HG03378 (cell line): ENCODE measurements at regions not wholly inside any gene's neighbourhood (a gene's known extent, or its start where the extent isn't known, plus 50 kb on each side); places are given as distances from the start of the nearest gene placed in this dataset.

Source experiments
- ATAC-seq: cut with Tn5 transposase; IDR thresholded peaks from one replicate; pipeline ENCODE4 v1.9.1; 2021; ENCODE audit warnings: mild to moderate bottlenecking, moderate library complexity; ENCODE audit not compliant: unreplicated experiment

DNA sequence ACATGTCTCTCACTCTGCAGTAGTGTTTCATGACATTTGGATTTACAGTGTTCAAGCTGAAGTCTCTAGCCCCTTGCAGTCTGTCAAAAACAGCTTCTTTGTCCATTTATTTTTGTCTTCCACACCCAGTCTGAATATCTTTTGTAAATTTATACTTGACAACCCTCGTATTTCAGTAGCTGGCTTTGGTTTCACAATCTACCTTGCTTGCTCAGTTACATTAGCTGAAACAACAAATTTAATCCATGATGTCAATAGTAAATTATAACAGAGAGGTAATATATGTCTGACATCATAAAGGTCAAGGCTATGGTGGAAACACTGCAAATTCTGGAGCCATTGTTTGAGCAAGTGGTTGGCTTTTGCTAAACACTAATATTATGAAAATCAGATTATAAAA lies 328.7 kb downstream of the MTX2 start:
- no peak for ATAC-seq

GRCh38 chr2:176598351-176598750 lies 329.1 kb downstream of the MTX2 start:
- no peak for ATAC-seq

DNA sequence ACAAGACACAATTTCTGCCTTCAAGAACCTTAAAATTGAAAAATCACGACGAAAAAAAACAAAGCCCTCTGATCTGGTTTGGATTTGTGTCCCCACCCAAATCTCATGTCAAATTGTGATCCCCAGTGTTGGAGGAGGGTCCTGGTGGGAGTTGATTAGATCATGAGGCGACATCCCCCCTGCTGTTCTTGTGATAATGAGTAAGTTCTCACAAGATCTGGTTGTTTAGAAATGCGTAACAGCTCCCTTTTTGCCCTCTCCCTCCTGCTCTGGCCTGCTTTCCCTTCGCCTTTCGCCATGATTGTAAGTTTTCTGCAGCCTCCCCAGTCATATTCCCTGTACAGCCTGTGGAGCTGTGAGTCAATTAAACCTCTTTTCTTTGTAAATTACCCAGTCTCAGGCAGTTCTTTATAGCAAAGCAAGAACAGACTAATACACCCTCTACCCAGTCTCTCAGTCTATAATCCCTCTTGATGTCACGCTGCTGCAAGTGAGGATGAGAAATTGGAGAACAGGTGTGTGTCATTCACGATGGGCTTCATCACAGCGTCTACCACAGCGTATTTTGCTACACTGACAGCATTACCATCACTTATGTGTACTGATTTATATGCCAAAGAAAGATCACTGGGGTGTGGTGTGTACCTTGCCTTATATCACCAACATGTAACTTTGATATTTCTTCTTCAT lies 330.7 kb downstream of the MTX2 start:
- no peak for ATAC-seq

DNA sequence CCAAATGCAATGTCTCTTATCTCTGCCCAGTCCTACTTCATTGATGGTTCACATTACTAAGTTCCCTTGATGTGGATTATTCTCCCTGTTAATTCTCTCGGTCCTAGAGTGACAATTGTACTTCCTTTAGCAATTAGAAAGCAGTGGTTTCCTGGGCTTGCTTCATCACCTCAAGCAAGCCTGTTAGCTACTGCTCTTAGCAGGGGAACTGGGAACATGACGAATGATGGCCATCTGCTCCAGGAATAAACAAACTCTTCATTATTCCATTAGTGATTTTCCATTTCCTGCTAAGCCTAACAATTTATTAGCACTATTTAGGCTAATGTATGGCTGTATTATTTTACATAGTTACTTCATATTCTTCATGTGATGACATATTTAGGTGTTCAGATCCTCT lies 331.8 kb downstream of the MTX2 start:
- no peak for ATAC-seq

GRCh38 chr2:176612036-176612435 lies 342.8 kb downstream of the MTX2 start:
- ATAC-seq = no peak

DNA sequence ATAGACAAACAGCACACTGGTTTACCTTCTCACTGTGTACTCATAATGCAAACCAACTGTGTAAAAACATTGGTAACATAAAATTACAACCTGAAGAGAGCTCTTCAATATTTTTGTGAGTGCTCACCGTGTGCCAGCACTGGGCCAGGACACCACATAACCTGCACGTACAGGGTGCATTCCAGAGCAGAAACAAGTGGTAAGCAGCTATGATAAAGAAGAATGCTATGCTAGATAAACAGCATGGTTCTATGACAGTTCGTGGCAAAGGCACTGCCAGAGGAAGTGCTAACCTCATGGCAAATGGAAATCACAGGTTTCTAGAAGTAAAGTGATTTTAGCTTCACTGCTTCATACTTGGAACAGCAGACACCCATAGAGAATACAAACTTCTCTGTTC lies 343.5 kb downstream of the MTX2 start:
- ATAC-seq = no peak

DNA sequence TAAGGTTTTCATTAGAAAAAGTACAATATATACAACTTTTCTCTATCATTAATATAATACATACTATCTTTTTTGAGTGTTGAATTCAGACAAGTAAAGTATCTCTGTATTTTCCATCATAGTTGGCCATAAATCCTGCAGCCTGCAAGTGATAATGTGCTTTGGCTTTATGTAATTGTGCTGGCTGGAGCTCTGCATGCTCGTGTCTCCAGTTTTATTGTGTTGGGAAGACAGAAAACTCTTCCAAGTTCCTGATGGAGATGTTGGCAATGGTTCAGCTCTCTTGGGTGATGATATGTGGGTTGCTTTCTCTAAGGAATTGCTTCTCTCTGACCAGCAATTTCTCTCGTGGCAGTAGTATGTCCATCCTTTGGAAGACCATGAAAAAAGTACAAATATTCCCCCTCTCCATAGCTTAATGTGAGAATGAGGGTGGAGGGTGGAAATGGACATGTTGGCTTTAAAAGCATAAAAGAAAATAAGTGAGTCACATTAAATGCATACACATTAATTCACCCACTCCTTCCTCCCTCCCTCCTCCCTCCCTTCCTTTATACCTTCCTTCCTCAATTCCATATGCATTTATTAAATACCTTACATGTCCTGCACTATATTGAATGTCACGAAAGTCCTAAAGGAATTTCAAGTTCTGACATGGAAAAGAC lies 344.2 kb downstream of the MTX2 start:
- ATAC-seq = no peak

DNA sequence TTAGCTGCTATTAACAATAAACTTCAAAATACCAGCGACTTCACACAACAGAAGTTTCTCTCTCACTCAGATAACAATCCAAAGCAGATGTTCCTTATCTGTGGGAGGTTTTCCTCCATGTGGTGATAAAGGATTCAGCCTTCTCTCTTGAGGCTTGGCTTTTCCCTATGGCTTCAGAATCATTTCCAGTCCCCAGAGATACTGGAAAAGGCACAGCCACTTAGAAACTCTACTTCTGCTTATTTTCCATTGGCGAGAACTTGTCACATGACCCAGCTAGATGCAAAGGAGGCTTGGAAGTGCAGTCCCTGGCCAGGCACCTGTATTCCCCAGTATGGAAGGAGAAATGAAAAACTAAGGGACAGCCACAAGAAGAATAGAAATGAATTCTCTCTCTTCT lies 344.8 kb downstream of the MTX2 start:
- ATAC-seq = no peak

DNA sequence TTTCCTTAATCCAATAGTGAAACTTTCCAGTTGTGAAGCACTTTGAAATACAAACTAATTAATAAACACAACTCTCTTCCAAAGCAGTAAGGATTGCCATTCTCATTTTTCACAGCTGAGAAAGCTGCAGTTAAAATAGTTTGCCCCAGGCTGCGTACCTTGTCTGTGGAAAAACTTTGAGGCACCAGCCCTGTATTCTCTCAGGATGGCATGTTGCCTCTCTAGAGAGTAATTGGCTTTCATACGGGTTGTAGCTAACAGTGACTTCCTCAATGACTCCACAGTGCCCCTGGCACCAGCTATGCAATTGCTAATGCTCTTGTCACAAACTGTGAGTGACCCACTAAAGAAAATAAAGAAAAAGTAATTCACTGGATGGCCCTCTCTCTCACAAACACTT lies 345.7 kb downstream of the MTX2 start:
- ATAC-seq = no peak

DNA sequence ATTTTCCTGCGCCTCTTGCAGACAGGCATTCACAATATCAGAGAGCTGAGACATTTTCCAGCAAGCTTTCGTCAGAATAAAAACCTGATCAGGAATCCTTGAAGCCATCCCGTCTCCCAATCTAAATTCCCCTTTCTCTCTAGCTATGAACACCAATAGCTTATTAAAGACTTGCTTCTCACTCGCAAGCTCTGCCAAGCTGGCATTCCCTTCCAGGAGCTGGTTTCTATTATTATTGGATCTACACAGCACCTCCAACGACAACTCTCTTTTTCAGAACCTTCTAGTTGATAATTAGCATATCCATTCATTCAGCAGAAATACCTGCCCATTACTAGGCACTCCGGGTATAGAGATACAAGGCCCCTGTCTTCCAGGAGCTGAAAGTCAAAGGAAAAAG lies 350.3 kb downstream of the MTX2 start:
- ATAC-seq = no peak

- ATAC-seq = no peak
These were observed 352.1 kb downstream of the MTX2 start for GRCh38 chr2:176621350-176621749.

- ATAC-seq = no peak
These were observed 353.6 kb downstream of the MTX2 start for GRCh38 chr2:176622792-176623191.

DNA sequence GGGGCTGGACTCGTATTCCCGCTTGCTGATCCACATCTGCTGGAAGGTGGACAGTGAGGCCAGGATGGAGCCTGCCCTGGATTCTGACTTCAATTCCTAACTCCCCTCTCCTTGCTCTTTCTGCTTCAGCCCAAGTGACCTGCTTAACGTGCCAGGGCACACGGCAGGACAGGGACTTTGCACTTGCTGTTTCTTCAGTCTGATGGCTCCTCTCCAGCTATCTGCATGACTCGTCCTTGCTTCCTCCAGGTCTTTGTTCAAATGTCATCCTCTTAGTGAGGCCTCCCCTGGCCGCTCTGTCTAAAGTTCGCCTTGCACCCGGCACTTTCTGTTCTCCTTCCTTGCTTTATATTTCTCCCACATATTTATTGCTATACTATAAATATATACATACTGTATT lies 357.6 kb downstream of the MTX2 start:
- ATAC-seq = no peak

DNA sequence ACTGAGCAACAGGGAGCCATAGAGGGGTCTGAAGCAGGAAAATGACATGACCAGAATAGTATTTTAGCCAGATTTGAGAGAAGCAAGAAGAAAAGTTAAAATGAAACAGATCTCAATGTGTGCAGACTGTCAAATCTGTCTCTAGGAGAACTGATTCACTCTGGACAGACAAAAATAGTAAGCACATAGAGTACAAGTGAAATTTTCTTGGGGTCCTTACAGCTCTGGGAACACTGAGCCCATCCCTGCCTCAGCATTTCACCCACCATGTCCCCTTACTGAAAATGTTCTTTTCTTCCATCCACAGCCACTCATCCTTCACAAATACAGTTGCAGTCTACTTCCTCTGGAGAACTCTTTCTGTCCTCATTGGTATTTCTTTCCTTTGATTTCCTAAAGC lies 359.2 kb downstream of the MTX2 start:
- no peak for ATAC-seq

DNA sequence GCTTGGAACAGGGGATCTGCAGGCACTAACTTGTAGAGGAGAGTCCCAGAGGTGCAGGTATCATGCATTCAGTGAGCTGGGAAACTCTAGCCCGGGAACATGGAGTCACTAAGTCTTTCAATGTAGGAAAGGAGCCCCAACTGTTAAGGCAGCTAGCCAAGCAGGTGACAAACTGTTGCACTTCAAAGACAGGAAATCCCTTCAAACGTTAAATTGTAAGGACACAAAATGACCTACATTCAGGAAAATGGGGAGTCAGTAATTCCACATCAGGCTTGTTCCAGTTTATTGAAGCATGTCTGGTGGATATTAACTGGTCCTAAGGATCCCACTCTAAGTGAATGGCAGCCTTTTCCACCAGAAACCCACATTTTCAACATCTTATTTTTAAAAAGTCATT lies 364.5 kb downstream of the MTX2 start:
- ATAC-seq = no peak

- no peak for ATAC-seq
These were observed 367.2 kb downstream of the MTX2 start for GRCh38 chr2:176636401-176636800.

DNA sequence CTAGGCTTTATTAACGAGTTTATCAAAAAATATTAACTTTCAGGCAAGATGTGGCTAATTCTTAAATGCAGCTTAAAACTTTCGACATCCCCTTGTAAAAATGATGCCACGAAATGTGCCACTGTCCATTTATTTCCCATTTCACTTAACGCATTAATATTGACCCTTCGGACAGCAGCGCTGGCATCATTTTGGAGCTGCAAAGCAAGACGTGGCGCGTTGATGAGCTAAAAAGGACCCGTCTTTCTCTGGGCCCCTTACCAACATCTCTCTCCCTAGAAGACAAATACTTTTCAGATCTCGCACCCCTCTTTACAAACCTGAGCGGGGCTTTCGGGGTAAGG lies 367.9 kb downstream of the MTX2 start:
- ATAC-seq = no peak

DNA sequence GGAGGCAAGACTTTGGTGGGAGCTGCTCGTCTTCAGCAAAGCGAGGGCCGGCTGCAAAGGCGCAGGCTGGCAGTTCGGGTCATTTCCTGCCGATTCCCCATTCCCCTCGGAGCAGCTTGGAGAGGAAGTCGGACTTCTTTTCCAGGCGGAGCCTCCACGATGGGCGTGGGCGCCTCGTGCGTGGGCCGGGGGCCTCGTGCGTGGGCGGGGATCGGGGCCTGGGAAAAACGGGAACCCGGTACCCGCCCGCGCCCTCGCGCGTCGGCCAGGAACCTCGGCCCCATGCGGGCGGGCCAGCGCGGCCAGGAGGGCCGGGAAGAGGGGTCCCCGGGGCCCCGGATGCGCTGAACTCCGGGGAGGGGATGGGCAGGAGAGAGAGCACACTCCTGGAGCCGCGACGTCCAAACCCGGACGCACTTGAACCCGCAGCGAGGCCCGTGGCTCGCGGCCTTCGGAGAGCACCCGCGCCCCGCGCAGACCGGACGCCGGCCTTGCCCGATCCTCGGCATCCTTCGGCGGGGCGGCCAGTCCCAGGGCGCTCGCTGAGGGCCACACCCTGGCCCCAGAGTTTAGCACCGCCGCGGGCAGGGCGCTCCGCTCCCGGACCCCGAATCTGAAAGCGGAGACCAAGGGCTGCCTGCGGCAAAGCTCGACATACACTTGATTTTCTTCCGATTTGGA lies 368.4 kb downstream of the MTX2 start:
- ATAC-seq = no peak

DNA sequence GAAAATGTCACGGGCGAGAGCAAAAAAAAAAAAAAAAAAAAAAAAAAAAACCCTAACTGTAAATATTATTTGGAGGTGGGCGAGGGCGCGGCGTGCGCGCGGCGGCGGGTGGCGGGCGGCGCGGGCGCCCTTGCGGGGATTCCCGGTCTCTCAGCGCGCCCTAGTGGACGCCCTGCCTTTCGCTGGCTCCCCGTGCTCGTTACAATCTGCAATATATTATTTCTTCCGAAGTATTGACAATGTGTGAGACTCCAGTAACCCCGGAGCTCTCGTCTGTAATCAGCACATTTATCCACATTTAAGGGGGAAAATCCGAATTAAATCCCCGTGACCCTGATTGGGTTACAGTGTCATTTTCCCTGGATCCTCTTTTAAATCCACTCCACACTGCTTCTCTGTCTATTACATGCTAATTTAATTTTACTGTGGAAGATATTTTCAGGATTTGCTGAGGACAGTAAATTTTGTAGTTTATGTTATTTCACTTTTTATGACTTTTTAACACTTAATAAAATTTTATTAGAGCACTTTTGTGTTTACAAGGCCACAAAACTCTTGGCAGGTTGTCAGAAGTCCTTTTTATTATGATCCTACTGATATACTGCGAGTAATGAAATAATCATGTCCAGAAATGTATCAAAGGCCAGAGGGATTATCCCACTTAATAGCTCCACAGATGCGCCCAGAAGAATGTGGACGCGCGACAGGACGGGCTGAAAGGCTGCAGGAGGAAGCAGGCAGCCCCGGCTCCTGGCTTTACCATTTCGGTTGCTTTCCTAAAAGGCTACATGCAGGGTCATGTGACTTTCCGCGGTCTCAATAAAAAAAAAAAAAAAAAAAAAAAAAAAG lies 369.1 kb downstream of the MTX2 start:
- ATAC-seq = peak; percentile 79

DNA sequence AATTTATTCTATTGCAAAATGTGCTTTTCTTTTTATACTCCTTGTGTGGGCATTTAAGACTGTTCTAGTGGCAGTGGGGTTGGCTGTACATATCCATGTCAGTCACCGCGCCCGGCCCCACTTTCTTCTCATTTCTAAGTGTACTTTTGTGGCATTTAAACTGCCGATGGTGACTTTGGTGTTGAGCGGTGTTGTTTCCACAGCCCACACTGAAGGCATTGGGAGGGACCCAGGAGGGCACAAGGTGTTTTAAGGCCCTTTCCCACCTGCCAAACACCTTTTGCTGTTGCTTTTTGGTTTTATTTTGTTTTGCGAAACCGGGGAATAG lies 369.7 kb downstream of the MTX2 start:
- ATAC-seq = no peak

- ATAC-seq = no peak
These were observed 370.4 kb downstream of the MTX2 start for GRCh38 chr2:176639671-176640070.

- no peak for ATAC-seq
These were observed 372.2 kb downstream of the MTX2 start for GRCh38 chr2:176641436-176641835.
